ENCODE measurements at regions not wholly inside any gene's neighbourhood (a gene's known extent, or its start where the extent isn't known, plus 50 kb on each side); places are given as distances from the start of the nearest gene placed in this dataset.
A peak's percentile ranks its signal among the peaks of the same experiment; 100 is the strongest.
"Not testable (repeated sequence)": the region's sequence is repeated elsewhere in the genome, so short reads cannot be mapped to it uniquely, and the experiment has no call there.

GRCh38 chr12:8282181-8282580 is 54.8 kb upstream of the FAM90A1 start:
- DNase-seq; H3K4me3 Mint-ChIP-seq; H3K9me3 Mint-ChIP-seq; H3K27me3 Mint-ChIP-seq; intact Hi-C loops (cut with micrococcal nuclease); H3K36me3 Mint-ChIP-seq (ENCODE audit: low read depth); H3K27ac Mint-ChIP-seq; H3K4me1 Mint-ChIP-seq: not testable (repeated sequence)

GRCh38 chr12:8285681-8286080 is 58.3 kb upstream of the FAM90A1 start:
- H3K9me3 Mint-ChIP-seq; H3K36me3 Mint-ChIP-seq (ENCODE audit: low read depth); DNase-seq; H3K4me3 Mint-ChIP-seq; H3K27ac Mint-ChIP-seq; H3K27me3 Mint-ChIP-seq; H3K4me1 Mint-ChIP-seq; intact Hi-C loops (cut with micrococcal nuclease): not testable (repeated sequence)

GRCh38 chr12:8291764-8292163 is 64.3 kb upstream of the FAM90A1 start:
- DNase-seq; H3K27me3 Mint-ChIP-seq; H3K36me3 Mint-ChIP-seq (ENCODE audit: low read depth); intact Hi-C loops (cut with micrococcal nuclease); H3K9me3 Mint-ChIP-seq; H3K4me3 Mint-ChIP-seq; H3K27ac Mint-ChIP-seq; H3K4me1 Mint-ChIP-seq: not testable (repeated sequence)

- H3K27me3 Mint-ChIP-seq; H3K9me3 Mint-ChIP-seq; intact Hi-C loops (cut with micrococcal nuclease); H3K4me3 Mint-ChIP-seq; H3K27ac Mint-ChIP-seq; H3K36me3 Mint-ChIP-seq (ENCODE audit: low read depth); H3K4me1 Mint-ChIP-seq; DNase-seq: not testable (repeated sequence)
Measured at GRCh38 chr12:8294662-8295061, 67.2 kb upstream of the FAM90A1 start.

- H3K27me3 Mint-ChIP-seq, result peaks cover 12% of the 10 kb centered on the region
- H3K4me3 Mint-ChIP-seq; intact Hi-C loops (cut with micrococcal nuclease); DNase-seq; H3K36me3 Mint-ChIP-seq (ENCODE audit: low read depth); H3K4me1 Mint-ChIP-seq; H3K9me3 Mint-ChIP-seq; H3K27ac Mint-ChIP-seq: not testable (repeated sequence)
Measured at GRCh38 chr12:8308611-8309010, 81.2 kb upstream of the FAM90A1 start.

GRCh38 chr12:8315997-8316396 is 88.6 kb upstream of the FAM90A1 start:
- H3K4me1 Mint-ChIP-seq, result peaks cover 19% of the 10 kb centered on the region
- H3K36me3 Mint-ChIP-seq (ENCODE audit: low read depth); H3K27me3 Mint-ChIP-seq; intact Hi-C loops (cut with micrococcal nuclease); H3K9me3 Mint-ChIP-seq; H3K4me3 Mint-ChIP-seq; DNase-seq; H3K27ac Mint-ChIP-seq: not testable (repeated sequence)

- H3K4me3 Mint-ChIP-seq, result not testable (repeated sequence)
Measured at GRCh38 chr12:8317675-8318074, 90.3 kb upstream of the FAM90A1 start.

GRCh38 chr12:8320251-8320730 is 92.9 kb upstream of the FAM90A1 start:
- peak overlapping the region; percentile 78 for H3K27ac Mint-ChIP-seq
- not testable (repeated sequence) for H3K9me3 Mint-ChIP-seq

More at GRCh38 chr12:8317675-8318074, 90.3 kb upstream of the FAM90A1 start:
- intact Hi-C loops (cut with micrococcal nuclease); H3K27ac Mint-ChIP-seq; DNase-seq; H3K36me3 Mint-ChIP-seq (ENCODE audit: low read depth); H3K9me3 Mint-ChIP-seq: not testable (repeated sequence)
- Mint-ChIP-seq H3K4me1 (peaks cover 18% of the 10 kb centered on the region), H3K27me3 (peaks cover 11% of the 10 kb centered on the region)

GRCh38 chr12:8320791-8321370 is 93.5 kb upstream of the FAM90A1 start:
- intact Hi-C loops (cut with micrococcal nuclease); H3K36me3 Mint-ChIP-seq (ENCODE audit: low read depth); DNase-seq; H3K9me3 Mint-ChIP-seq: not testable (repeated sequence)
- Mint-ChIP-seq H3K27me3 (peaks cover 14% of the 10 kb centered on the region), H3K27ac (peak overlapping the region; percentile 78), H3K4me1 (peaks cover 17% of the 10 kb centered on the region), H3K4me3 (peak overlapping the region; percentile 57)

More at GRCh38 chr12:8320251-8320730, 92.9 kb upstream of the FAM90A1 start:
- Mint-ChIP-seq H3K4me1 (peaks cover 17% of the 10 kb centered on the region), H3K4me3 (peak overlapping the region; percentile 57), H3K27me3 (peaks cover 14% of the 10 kb centered on the region)
- H3K36me3 Mint-ChIP-seq (ENCODE audit: low read depth); intact Hi-C loops (cut with micrococcal nuclease): not testable (repeated sequence)
- DNase-seq, result peak; percentile 81

GRCh38 chr12:8325145-8325839 is 97.9 kb upstream of the FAM90A1 start:
- H3K4me3 Mint-ChIP-seq; H3K36me3 Mint-ChIP-seq (ENCODE audit: low read depth); H3K4me1 Mint-ChIP-seq; H3K9me3 Mint-ChIP-seq; H3K27ac Mint-ChIP-seq; H3K27me3 Mint-ChIP-seq; intact Hi-C loops (cut with micrococcal nuclease); DNase-seq: not testable (repeated sequence)

- H3K4me1 Mint-ChIP-seq; H3K9me3 Mint-ChIP-seq; H3K4me3 Mint-ChIP-seq; DNase-seq; H3K27ac Mint-ChIP-seq; H3K36me3 Mint-ChIP-seq (ENCODE audit: low read depth); H3K27me3 Mint-ChIP-seq; intact Hi-C loops (cut with micrococcal nuclease): not testable (repeated sequence)
Measured at GRCh38 chr12:8328835-8329234, 101.4 kb upstream of the FAM90A1 start.

GRCh38 chr12:8332373-8332772 is 105.0 kb upstream of the FAM90A1 start:
- H3K27ac Mint-ChIP-seq; H3K4me1 Mint-ChIP-seq; H3K27me3 Mint-ChIP-seq; H3K4me3 Mint-ChIP-seq; intact Hi-C loops (cut with micrococcal nuclease); DNase-seq; H3K9me3 Mint-ChIP-seq; H3K36me3 Mint-ChIP-seq (ENCODE audit: low read depth): not testable (repeated sequence)

- H3K27me3 Mint-ChIP-seq; H3K36me3 Mint-ChIP-seq (ENCODE audit: low read depth); H3K4me3 Mint-ChIP-seq; intact Hi-C loops (cut with micrococcal nuclease); DNase-seq; H3K4me1 Mint-ChIP-seq; H3K27ac Mint-ChIP-seq; H3K9me3 Mint-ChIP-seq: not testable (repeated sequence)
Measured at GRCh38 chr12:8351073-8351472, 104.7 kb upstream of the CLEC6A start.

GRCh38 chr12:8354741-8355140 is 101.0 kb upstream of the CLEC6A start:
- intact Hi-C loops (cut with micrococcal nuclease); H3K9me3 Mint-ChIP-seq; DNase-seq; H3K4me1 Mint-ChIP-seq; H3K4me3 Mint-ChIP-seq; H3K36me3 Mint-ChIP-seq (ENCODE audit: low read depth); H3K27me3 Mint-ChIP-seq; H3K27ac Mint-ChIP-seq: not testable (repeated sequence)

GRCh38 chr12:8355531-8355930 is 100.2 kb upstream of the CLEC6A start:
- H3K4me1 Mint-ChIP-seq; H3K36me3 Mint-ChIP-seq (ENCODE audit: low read depth); DNase-seq; intact Hi-C loops (cut with micrococcal nuclease); H3K9me3 Mint-ChIP-seq; H3K27ac Mint-ChIP-seq; H3K27me3 Mint-ChIP-seq; H3K4me3 Mint-ChIP-seq: not testable (repeated sequence)
